GM23338 (cell line): ENCODE measurements at regions not wholly inside any gene's neighbourhood (a gene's known extent, or its start where the extent isn't known, plus 50 kb on each side); places are given as distances from the start of the nearest gene placed in this dataset.

ENCODE experiments used
- ATAC-seq: fragments of 200-7000 bp; cut with Tn5 transposase; 3 replicates; pipeline ENCODE4 v1.9.1; 2020
- DNase-seq: peaks from one replicate; pipeline ENCODE4 v3.0.0-alpha.2; 2015; ENCODE audit warnings: low spot score
- H2AFZ ChIP-seq: fragments of 200-600 bp; sonication (generic); 2 replicates; pipeline ENCODE4 v1.8.0; 2016; ENCODE audit warnings: antibody characterized with exemption, mild to moderate bottlenecking, moderate library complexity
- H3F3A ChIP-seq: fragments of 200-600 bp; sonication (generic); replicated peaks from 2 replicates; pipeline ENCODE4 v1.8.0; 2017; ENCODE audit warnings: antibody characterized with exemption, mixed run types, low read depth
- H3K27ac ChIP-seq: fragments of 200-600 bp; sonication (generic); 2 replicates; pipeline ENCODE4 v1.6.1; 2016; ENCODE audit warnings: low read depth
- H3K27me3 ChIP-seq: fragments of 200-600 bp; sonication (generic); 2 replicates; pipeline ENCODE4 v1.8.0; 2016; ENCODE audit warnings: mild to moderate bottlenecking, mixed run types, moderate library complexity; ENCODE audit not compliant: insufficient read depth
- H3K36me3 ChIP-seq: fragments of 200-600 bp; sonication (generic); 2 replicates; pipeline ENCODE4 v1.8.0; 2016; ENCODE audit warnings: mild to moderate bottlenecking; ENCODE audit not compliant: insufficient read depth
- H3K4me1 ChIP-seq: fragments of 200-600 bp; sonication (generic); 2 replicates; pipeline ENCODE4 v1.8.0; 2016; ENCODE audit warnings: mild to moderate bottlenecking, moderate library complexity; ENCODE audit not compliant: insufficient read depth
- H3K4me2 ChIP-seq: fragments of 200-600 bp; sonication (generic); 2 replicates; pipeline ENCODE4 v1.7.1; 2017; ENCODE audit warnings: mixed run types
- H3K4me3 ChIP-seq: fragments of 200-600 bp; sonication (generic); 2 replicates; pipeline ENCODE4 v1.6.1; 2016; ENCODE audit warnings: mixed run types
- H3K79me2 ChIP-seq: fragments of 200-600 bp; sonication (generic); replicated peaks from 2 replicates; pipeline ENCODE4 v1.8.0; 2017; ENCODE audit warnings: mild to moderate bottlenecking; ENCODE audit not compliant: insufficient read depth
- H3K9me2 ChIP-seq: fragments of 200-600 bp; sonication (generic); 2 replicates; pipeline ENCODE4 v1.8.0; 2017; ENCODE audit not compliant: insufficient read depth
- H4K20me1 ChIP-seq: fragments of 200-600 bp; sonication (generic); replicated peaks from 2 replicates; pipeline ENCODE4 v1.8.0; 2017; ENCODE audit warnings: mild to moderate bottlenecking; ENCODE audit not compliant: insufficient read depth
- H3K27ac Mint-ChIP-seq: 2 replicates; pipeline ENCODE4 v1.8.0; 2020; ENCODE audit warnings: inconsistent platforms, mild to moderate bottlenecking, moderate library complexity, mixed read lengths
- H3K27me3 Mint-ChIP-seq: 3 replicates; pipeline ENCODE4 v1.8.0; 2022; ENCODE audit warnings: low read depth, mild to moderate bottlenecking, moderate library complexity, mixed read lengths, inconsistent platforms; ENCODE audit not compliant: insufficient read depth, poor library complexity
- H3K36me3 Mint-ChIP-seq: 3 replicates; pipeline ENCODE4 v1.8.0; 2021; ENCODE audit warnings: low read depth, mild to moderate bottlenecking, inconsistent platforms, moderate library complexity, mixed read lengths
- H3K4me1 Mint-ChIP-seq: 3 replicates; pipeline ENCODE4 v1.8.0; 2020; ENCODE audit warnings: mild to moderate bottlenecking, inconsistent platforms, mixed read lengths
- H3K4me3 Mint-ChIP-seq: 3 replicates; pipeline ENCODE4 v1.8.0; 2021; ENCODE audit warnings: moderate library complexity, mild to moderate bottlenecking, inconsistent platforms, mixed read lengths
- H3K9me3 Mint-ChIP-seq: 3 replicates; pipeline ENCODE4 v1.8.0; 2020; ENCODE audit warnings: moderate library complexity, mild to moderate bottlenecking, inconsistent platforms, mixed read lengths
- CREB1 ChIP-seq: fragments of 250-450 bp; sonication (Bioruptor Pico); IDR thresholded peaks from 2 replicates; pipeline ENCODE4 v1.5.0; 2020; ENCODE audit warnings: low read depth, mild to moderate bottlenecking, moderate library complexity
- CTCF ChIP-seq, 2 experiments: fragments of 200-600 bp in 1 of 2; sonication (generic) in 1 of 2; conservative IDR thresholded peaks; 2 replicates each; pipeline versions ENCODE4 v1.5.1 to v1.6.1; 2016 to 2017; ENCODE audit warnings: antibody characterized with exemption in 2 of 2, low read depth in 2 of 2, mild to moderate bottlenecking in 2 of 2, moderate library complexity in 1 of 2
- ETS1 ChIP-seq: IDR thresholded peaks from 2 replicates; pipeline ENCODE4 v1.6.1; 2016; ENCODE audit warnings: antibody characterized with exemption
- EZH2 ChIP-seq: fragments of 200-600 bp; sonication (generic); IDR thresholded peaks from one replicate; pipeline ENCODE4 v1.8.0; 2017; ENCODE audit warnings: antibody characterized with exemption, mild to moderate bottlenecking, low read depth; ENCODE audit not compliant: unreplicated experiment
- EZH2phosphoT487 ChIP-seq: fragments of 200-600 bp; sonication (generic); IDR thresholded peaks from one replicate; pipeline ENCODE4 v1.8.1; 2018; ENCODE audit warnings: antibody characterized with exemption; ENCODE audit not compliant: unreplicated experiment
- JUNB ChIP-seq: IDR thresholded peaks from one replicate; pipeline ENCODE4 v1.6.1; 2016; ENCODE audit warnings: antibody characterized with exemption; ENCODE audit not compliant: unreplicated experiment
- NANOG ChIP-seq: IDR thresholded peaks from 2 replicates; pipeline ENCODE4 v1.6.1; 2016; ENCODE audit warnings: antibody characterized with exemption, borderline replicate concordance
- POLR2AphosphoS5 ChIP-seq: IDR thresholded peaks from 2 replicates; pipeline ENCODE4 v1.6.1; 2016; ENCODE audit warnings: antibody characterized with exemption, low read depth
- STAT1 ChIP-seq: IDR thresholded peaks from one replicate; pipeline ENCODE4 v1.6.1; 2016; ENCODE audit warnings: antibody characterized with exemption; ENCODE audit not compliant: unreplicated experiment
- ZNF114 ChIP-seq: fragments of 250-450 bp; sonication (Bioruptor Pico); IDR thresholded peaks from 2 replicates; pipeline ENCODE4 v1.5.0; 2020; ENCODE audit warnings: mild to moderate bottlenecking, moderate library complexity
- ZNF331 ChIP-seq: fragments of 250-450 bp; sonication (Bioruptor Pico); IDR thresholded peaks from 2 replicates; pipeline ENCODE4 v1.5.0; 2020; ENCODE audit warnings: low read depth, mild to moderate bottlenecking, moderate library complexity
- ZNF462 ChIP-seq: fragments of 250-450 bp; sonication (Bioruptor Pico); IDR thresholded peaks from 2 replicates; pipeline ENCODE4 v1.5.0; 2020; ENCODE audit warnings: mild to moderate bottlenecking, moderate library complexity
- TF ChIP-seq, protein P1 (sequence below): IDR thresholded peaks from one replicate; pipeline ENCODE4 v1.6.1; 2018; ENCODE audit warnings: antibody characterized with exemption; ENCODE audit not compliant: unreplicated experiment

- no peak for ATAC-seq
- no peaks in the 10 kb centered on the region for H3K4me1 ChIP-seq
- no peak overlapping the region for H3K4me3 Mint-ChIP-seq
- peaks cover 12% of the 10 kb centered on the region; the same call in 2 of the 3 replicates for H3K36me3 Mint-ChIP-seq
- H3K27me3 ChIP-seq: no peaks in the 10 kb centered on the region
- DNase-seq: no peak
- no peaks in the 10 kb centered on the region for H3K79me2 ChIP-seq
- no peak for TF ChIP-seq STAT1
- TF ChIP-seq POLR2AphosphoS5: no peak
- TF ChIP-seq NANOG: no peak
- TF ChIP-seq JUNB: no peak
- TF ChIP-seq ZNF331 (CRISPR knock-in tag): no peak
- TF ChIP-seq EZH2phosphoT487: no peak
- no peak for TF ChIP-seq ZNF114
- no peak for TF ChIP-seq ZNF462
- no peak for TF ChIP-seq CTCF (conservative IDR thresholded peaks at IDR 0.05; ENCODE audit: low read depth in 2 of 2)
- no peak for TF ChIP-seq EZH2
- TF ChIP-seq ETS1: no peak
- no peak for TF ChIP-seq CREB1 (CRISPR knock-in tag)
- TF ChIP-seq, protein P1, sequence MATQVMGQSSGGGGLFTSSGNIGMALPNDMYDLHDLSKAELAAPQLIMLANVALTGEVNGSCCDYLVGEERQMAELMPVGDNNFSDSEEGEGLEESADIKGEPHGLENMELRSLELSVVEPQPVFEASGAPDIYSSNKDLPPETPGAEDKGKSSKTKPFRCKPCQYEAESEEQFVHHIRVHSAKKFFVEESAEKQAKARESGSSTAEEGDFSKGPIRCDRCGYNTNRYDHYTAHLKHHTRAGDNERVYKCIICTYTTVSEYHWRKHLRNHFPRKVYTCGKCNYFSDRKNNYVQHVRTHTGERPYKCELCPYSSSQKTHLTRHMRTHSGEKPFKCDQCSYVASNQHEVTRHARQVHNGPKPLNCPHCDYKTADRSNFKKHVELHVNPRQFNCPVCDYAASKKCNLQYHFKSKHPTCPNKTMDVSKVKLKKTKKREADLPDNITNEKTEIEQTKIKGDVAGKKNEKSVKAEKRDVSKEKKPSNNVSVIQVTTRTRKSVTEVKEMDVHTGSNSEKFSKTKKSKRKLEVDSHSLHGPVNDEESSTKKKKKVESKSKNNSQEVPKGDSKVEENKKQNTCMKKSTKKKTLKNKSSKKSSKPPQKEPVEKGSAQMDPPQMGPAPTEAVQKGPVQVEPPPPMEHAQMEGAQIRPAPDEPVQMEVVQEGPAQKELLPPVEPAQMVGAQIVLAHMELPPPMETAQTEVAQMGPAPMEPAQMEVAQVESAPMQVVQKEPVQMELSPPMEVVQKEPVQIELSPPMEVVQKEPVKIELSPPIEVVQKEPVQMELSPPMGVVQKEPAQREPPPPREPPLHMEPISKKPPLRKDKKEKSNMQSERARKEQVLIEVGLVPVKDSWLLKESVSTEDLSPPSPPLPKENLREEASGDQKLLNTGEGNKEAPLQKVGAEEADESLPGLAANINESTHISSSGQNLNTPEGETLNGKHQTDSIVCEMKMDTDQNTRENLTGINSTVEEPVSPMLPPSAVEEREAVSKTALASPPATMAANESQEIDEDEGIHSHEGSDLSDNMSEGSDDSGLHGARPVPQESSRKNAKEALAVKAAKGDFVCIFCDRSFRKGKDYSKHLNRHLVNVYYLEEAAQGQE: no peak
- H3K27ac ChIP-seq: no peak overlapping the region
- no peaks in the 10 kb centered on the region for H3F3A ChIP-seq
- peaks cover 2% of the 10 kb centered on the region for H3K27me3 Mint-ChIP-seq
- no peaks in the 10 kb centered on the region for H3K4me1 Mint-ChIP-seq
- H4K20me1 ChIP-seq: no peaks in the 10 kb centered on the region
- H3K36me3 ChIP-seq: no peaks in the 10 kb centered on the region; the same call in none of the 2 replicates
- H3K9me3 Mint-ChIP-seq: peaks cover 88% of the 10 kb centered on the region
- H3K9me2 ChIP-seq: no peaks in the 10 kb centered on the region
- no peak overlapping the region for H3K4me2 ChIP-seq
- no peak overlapping the region for H3K27ac Mint-ChIP-seq
- no peak overlapping the region for H2AFZ ChIP-seq
- H3K4me3 ChIP-seq: no peak overlapping the region
Observed at GRCh38 chr9:102832814-102833213, 162.3 kb upstream of the CYLC2 start.
